ENCODE measurements at regions not wholly inside any gene's neighbourhood (a gene's known extent, or its start where the extent isn't known, plus 50 kb on each side); places are given as distances from the start of the nearest gene placed in this dataset.

DNA sequence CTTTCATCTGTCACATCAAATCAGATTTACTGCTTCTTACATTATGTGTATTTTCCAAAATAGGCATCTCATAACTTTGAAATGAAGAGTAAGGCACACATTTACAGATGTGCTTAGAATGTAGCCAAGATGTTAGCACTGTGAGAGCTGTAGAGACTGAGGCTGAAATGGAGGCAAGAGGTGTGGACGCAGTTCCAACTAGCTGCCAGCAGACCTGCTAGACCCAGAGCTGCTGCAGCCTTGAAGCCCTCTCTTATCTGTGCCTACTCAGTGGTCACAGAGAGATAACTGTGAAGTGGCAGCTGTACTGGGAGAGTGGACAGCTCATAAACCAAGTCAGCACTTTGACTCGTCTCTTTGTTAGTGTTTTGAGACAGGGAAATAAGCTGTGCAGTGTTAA lies 470.9 kb downstream of the CCER1 start:
- Histone ChIP-seq H3K23ac (ENCODE audit: insufficient read length, low read depth, low read length) (no peak overlapping the region), H3K56ac (ENCODE audit: insufficient read length, low read depth, low read length) (no peak overlapping the region), H3K27ac (ENCODE audit: insufficient read length, low read depth, low read length) (no peak overlapping the region), H2BK120ac (ENCODE audit: low read depth, low read length, poor library complexity, severe bottlenecking) (no peak overlapping the region), H4K91ac (ENCODE audit: insufficient read length, low read depth, low read length) (no peak overlapping the region), H3K27me3 (ENCODE audit: insufficient read depth, low read length) (no peaks in the 10 kb centered on the region), H2BK12ac (ENCODE audit: insufficient read length, low read depth, low read length) (no peak overlapping the region), H3K4me1 (ENCODE audit: insufficient read depth, low read length) (no peaks in the 10 kb centered on the region), H3K4me2 (ENCODE audit: insufficient read depth, insufficient read length, low read length) (no peak overlapping the region), H3K4ac (ENCODE audit: low read depth, low read length) (no peak overlapping the region), H3K79me1 (ENCODE audit: insufficient read depth, low read depth, low read length, poor library complexity, severe bottlenecking) (no peaks in the 10 kb centered on the region), H3T11ph (ENCODE audit: low read length) (no peak overlapping the region), H4K5ac (ENCODE audit: insufficient read length, low read depth, low read length) (no peak overlapping the region), H3K9ac (ENCODE audit: extremely low read depth, insufficient read length, low read length) (no peak overlapping the region), H3K18ac (ENCODE audit: insufficient read length, low read depth, low read length) (no peak overlapping the region), H4K20me1 (ENCODE audit: control insufficient read depth, insufficient read depth, insufficient read length) (no peaks in the 10 kb centered on the region), H2AK5ac (ENCODE audit: insufficient read length, low read length) (no peak overlapping the region), H3K23me2 (ENCODE audit: insufficient read length, low read depth, low read length, poor library complexity, severe bottlenecking) (no peaks in the 10 kb centered on the region), H4K8ac (replicated peaks; ENCODE audit: insufficient read length, low read depth, low read length) (no peak overlapping the region), H2BK20ac (ENCODE audit: low read depth, low read length, poor library complexity, severe bottlenecking) (no peak overlapping the region), H3K14ac (ENCODE audit: insufficient read depth, low read length) (no peak overlapping the region), H3K79me2 (ENCODE audit: insufficient read depth, low read length) (no peaks in the 10 kb centered on the region), H2AFZ (ENCODE audit: low read length) (no peak overlapping the region), H3K9me3 (ENCODE audit: control insufficient read depth, low read depth, low read length) (no peaks in the 10 kb centered on the region), H2BK5ac (ENCODE audit: insufficient read length, low read length) (no peak overlapping the region), H2BK15ac (ENCODE audit: low read depth, low read length) (no peak overlapping the region)
- Mint-ChIP-seq H3K4me3 (no peak overlapping the region), H3K4me1 (peaks cover 8% of the 10 kb centered on the region in 2 experiments), H3K9me3 (peaks cover 0 to 5% of the 10 kb centered on the region in 2 experiments; a peak in 2 of 5 replicates), H3K27me3 (ENCODE audit: low read depth) (no peaks in the 10 kb centered on the region), H3K36me3 (ENCODE audit: insufficient read depth in 1 of 3, low read depth in 3 of 3) (no peaks in the 10 kb centered on the region; a peak in 2 of 7 replicates), H3K27ac (0 out of 7 replicates have a peak overlapping the region, but pooled peaks of 1 of the 3 experiments have one; percentile 56)
- TF ChIP-seq, protein P1, sequence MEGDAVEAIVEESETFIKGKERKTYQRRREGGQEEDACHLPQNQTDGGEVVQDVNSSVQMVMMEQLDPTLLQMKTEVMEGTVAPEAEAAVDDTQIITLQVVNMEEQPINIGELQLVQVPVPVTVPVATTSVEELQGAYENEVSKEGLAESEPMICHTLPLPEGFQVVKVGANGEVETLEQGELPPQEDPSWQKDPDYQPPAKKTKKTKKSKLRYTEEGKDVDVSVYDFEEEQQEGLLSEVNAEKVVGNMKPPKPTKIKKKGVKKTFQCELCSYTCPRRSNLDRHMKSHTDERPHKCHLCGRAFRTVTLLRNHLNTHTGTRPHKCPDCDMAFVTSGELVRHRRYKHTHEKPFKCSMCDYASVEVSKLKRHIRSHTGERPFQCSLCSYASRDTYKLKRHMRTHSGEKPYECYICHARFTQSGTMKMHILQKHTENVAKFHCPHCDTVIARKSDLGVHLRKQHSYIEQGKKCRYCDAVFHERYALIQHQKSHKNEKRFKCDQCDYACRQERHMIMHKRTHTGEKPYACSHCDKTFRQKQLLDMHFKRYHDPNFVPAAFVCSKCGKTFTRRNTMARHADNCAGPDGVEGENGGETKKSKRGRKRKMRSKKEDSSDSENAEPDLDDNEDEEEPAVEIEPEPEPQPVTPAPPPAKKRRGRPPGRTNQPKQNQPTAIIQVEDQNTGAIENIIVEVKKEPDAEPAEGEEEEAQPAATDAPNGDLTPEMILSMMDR (conservative IDR thresholded peaks at IDR 0.05): no peak
- no peak for DNase-seq
- WGBS (ENCODE audit: extremely low coverage, insufficient read length, low lambda C conversion rate): no CpG with 5 or more reads among the region's 2 CpGs

All from H9 (cell line).